HEK293 (cell line): ENCODE measurements at regions not wholly inside any gene's neighbourhood (a gene's known extent, or its start where the extent isn't known, plus 50 kb on each side); places are given as distances from the start of the nearest gene placed in this dataset.

Source experiments
- PRDM1 ChIP-seq: fragments of 450-650 bp; formaldehyde crosslinking; IDR thresholded peaks from 2 replicates; pipeline ENCODE4; 2016; ENCODE audit warnings: missing biosample characterization, missing genetic modification characterization
- SP2 ChIP-seq: fragments of 450-650 bp; formaldehyde crosslinking; IDR thresholded peaks from 2 replicates; pipeline ENCODE4 v1.5.1; 2016; ENCODE audit warnings: missing biosample characterization, missing genetic modification characterization
- TCF7L2 ChIP-seq: IDR thresholded peaks from 2 replicates; pipeline ENCODE4 v1.6.1; 2011; ENCODE audit warnings: low read depth, mild to moderate bottlenecking, inconsistent platforms, low read length, moderate library complexity, borderline replicate concordance
- ZNF121 ChIP-seq: fragments of 450-650 bp; formaldehyde crosslinking; IDR thresholded peaks from 2 replicates; pipeline ENCODE4 v1.5.1; 2016; ENCODE audit warnings: missing biosample characterization, missing genetic modification characterization
- ZNF501 ChIP-seq: fragments of 450-650 bp; formaldehyde crosslinking; IDR thresholded peaks from 2 replicates; pipeline ENCODE4 v1.5.1; 2016; ENCODE audit warnings: missing biosample characterization, missing genetic modification characterization

DNA sequence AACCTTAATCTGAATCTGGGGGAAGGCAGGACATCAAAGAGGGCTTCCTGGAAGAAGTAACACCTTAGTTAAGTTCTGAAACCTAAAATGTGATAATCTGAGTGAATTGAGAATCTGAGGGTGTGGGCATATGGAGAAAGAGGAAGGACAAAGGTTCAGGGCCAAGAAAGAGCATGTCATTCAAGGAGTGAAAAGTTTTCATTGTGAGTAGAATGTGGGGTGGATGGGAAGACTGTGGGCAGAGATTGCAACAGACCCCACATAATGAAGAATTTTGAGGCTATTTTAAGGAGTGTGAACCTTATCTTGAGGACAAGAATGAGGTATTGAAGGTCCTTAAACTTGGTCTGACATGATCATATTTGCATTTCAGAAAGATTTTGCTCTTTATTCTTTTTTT lies 227.2 kb downstream of the PTGER3 start:
- TF ChIP-seq TCF7L2 = no peak
- no peak for TF ChIP-seq SP2 (tag by site-specific recombination)
- no peak for TF ChIP-seq ZNF121
- TF ChIP-seq ZNF501 (tag by site-specific recombination) = no peak
- TF ChIP-seq PRDM1 (tag by site-specific recombination) = no peak
